ENCODE measurements at regions not wholly inside any gene's neighbourhood (a gene's known extent, or its start where the extent isn't known, plus 50 kb on each side); places are given as distances from the start of the nearest gene placed in this dataset.
"Not testable (repeated sequence)": the region's sequence is repeated elsewhere in the genome, so short reads cannot be mapped to it uniquely, and the experiment has no call there.

- DNase-seq, result no peak
These were observed 297.5 kb downstream of the RPAP3 start for GRCh38 chr12:47408171-47408871.

GRCh38 chr12:47407463-47408129 is 298.2 kb downstream of the RPAP3 start:
- no peak for DNase-seq

- DNase-seq, result no peak
These were observed 302.1 kb downstream of the RPAP3 start for GRCh38 chr12:47403681-47404080.

GRCh38 chr12:47401196-47401595 is 304.6 kb downstream of the RPAP3 start:
- not testable (repeated sequence) for DNase-seq

- no peak for DNase-seq
These were observed 305.6 kb downstream of the RPAP3 start for GRCh38 chr12:47400266-47400665.

- DNase-seq, result no peak
These were observed 308.1 kb downstream of the RPAP3 start for GRCh38 chr12:47397664-47398281.

GRCh38 chr12:47396902-47397663 is 308.7 kb downstream of the RPAP3 start:
- DNase-seq, result no peak

GRCh38 chr12:47394070-47394469 is 311.8 kb downstream of the RPAP3 start:
- DNase-seq, result no peak

- DNase-seq, result no peak
These were observed 312.4 kb downstream of the RPAP3 start for GRCh38 chr12:47393403-47393790.

GRCh38 chr12:47391566-47391965 is 311.8 kb upstream of the AMIGO2 start:
- DNase-seq, result no peak

- no peak for DNase-seq
These were observed 309.0 kb upstream of the AMIGO2 start for GRCh38 chr12:47388712-47389111.

- DNase-seq, result no peak
These were observed 308.2 kb upstream of the AMIGO2 start for GRCh38 chr12:47387994-47388393.

GRCh38 chr12:47385653-47386052 is 305.9 kb upstream of the AMIGO2 start:
- no peak for DNase-seq

GRCh38 chr12:47383942-47384341 is 304.2 kb upstream of the AMIGO2 start:
- DNase-seq, result no peak

GRCh38 chr12:47382305-47382704 is 302.5 kb upstream of the AMIGO2 start:
- no peak for DNase-seq

- DNase-seq, result no peak
These were observed 299.1 kb upstream of the AMIGO2 start for GRCh38 chr12:47378907-47379306.

- no peak for DNase-seq
These were observed 298.4 kb upstream of the AMIGO2 start for GRCh38 chr12:47378222-47378582.

- DNase-seq, result no peak
These were observed 297.9 kb upstream of the AMIGO2 start for GRCh38 chr12:47377414-47378221.

GRCh38 chr12:47376927-47377326 is 297.2 kb upstream of the AMIGO2 start:
- no peak for DNase-seq

GRCh38 chr12:47373554-47374150 is 293.9 kb upstream of the AMIGO2 start:
- DNase-seq, result no peak

GRCh38 chr12:47370421-47370820 is 290.7 kb upstream of the AMIGO2 start:
- DNase-seq, result no peak

- no peak for DNase-seq
These were observed 289.3 kb upstream of the AMIGO2 start for GRCh38 chr12:47369085-47369484.
